ENCODE measurements at regions not wholly inside any gene's neighbourhood (a gene's known extent, or its start where the extent isn't known, plus 50 kb on each side); places are given as distances from the start of the nearest gene placed in this dataset.
A peak's percentile ranks its signal among the peaks of the same experiment; 100 is the strongest.

- WGBS, 2 donors, result 24 to 27% methylated on average over 4 of the region's 4 CpGs
- no peak overlapping the region for H3K4me3 ChIP-seq (ENCODE audit: low read depth in 1 of 2, low read length in 2 of 2)
- H3K36me3 ChIP-seq (ENCODE audit: control insufficient read depth in 2 of 2, insufficient read depth in 2 of 2, low read length in 1 of 2), result no peaks in the 10 kb centered on the region
- no peaks in the 10 kb centered on the region for H3K4me1 ChIP-seq (ENCODE audit: control insufficient read depth in 2 of 2, insufficient read depth in 2 of 2, low read length in 1 of 2)
- no peaks in the 10 kb centered on the region for H3K27me3 ChIP-seq (ENCODE audit: control insufficient read depth in 1 of 2, insufficient read depth in 2 of 2, low read length in 2 of 2)
- H3K9me3 ChIP-seq (ENCODE audit: control insufficient read depth in 2 of 2, insufficient read depth in 1 of 2, low read depth in 1 of 2, low read length in 1 of 2), result no peaks in the 10 kb centered on the region
- no peak overlapping the region for H3K27ac ChIP-seq (ENCODE audit: low read depth in 2 of 2, low read length in 1 of 2)
Observed at GRCh38 chr9:87137718-87138117, 190.4 kb upstream of the GAS1 start.

- Histone ChIP-seq H3K27ac (ENCODE audit: low read depth in 2 of 2, low read length in 1 of 2) (no peak overlapping the region), H3K36me3 (ENCODE audit: control insufficient read depth in 2 of 2, insufficient read depth in 2 of 2, low read length in 1 of 2) (no peaks in the 10 kb centered on the region), H3K9me3 (ENCODE audit: control insufficient read depth in 2 of 2, insufficient read depth in 1 of 2, low read depth in 1 of 2, low read length in 1 of 2) (no peaks in the 10 kb centered on the region), H3K4me1 (ENCODE audit: control insufficient read depth in 2 of 2, insufficient read depth in 2 of 2, low read length in 1 of 2) (no peaks in the 10 kb centered on the region), H3K4me3 (ENCODE audit: low read depth in 1 of 2, low read length in 2 of 2) (no peak overlapping the region), H3K27me3 (ENCODE audit: control insufficient read depth in 1 of 2, insufficient read depth in 2 of 2, low read length in 2 of 2) (no peaks in the 10 kb centered on the region)
- 53 to 84% methylated on average over 1 of the region's 1 CpG for WGBS, 2 donors
Observed at GRCh38 chr9:87138128-87139040, 191.1 kb upstream of the GAS1 start.

- H3K9me3 ChIP-seq (ENCODE audit: control insufficient read depth in 2 of 2, insufficient read depth in 1 of 2, low read depth in 1 of 2, low read length in 1 of 2), result no peaks in the 10 kb centered on the region
- no peak overlapping the region for H3K4me3 ChIP-seq (ENCODE audit: low read depth in 1 of 2, low read length in 2 of 2)
- WGBS, 2 donors, result 80 to 83% methylated on average over 4 of the region's 4 CpGs
- no peaks in the 10 kb centered on the region for H3K27me3 ChIP-seq (ENCODE audit: control insufficient read depth in 1 of 2, insufficient read depth in 2 of 2, low read length in 2 of 2)
- H3K4me1 ChIP-seq (ENCODE audit: control insufficient read depth in 2 of 2, insufficient read depth in 2 of 2, low read length in 1 of 2), result no peaks in the 10 kb centered on the region
- no peak overlapping the region for H3K27ac ChIP-seq (ENCODE audit: low read depth in 2 of 2, low read length in 1 of 2)
- no peaks in the 10 kb centered on the region for H3K36me3 ChIP-seq (ENCODE audit: control insufficient read depth in 2 of 2, insufficient read depth in 2 of 2, low read length in 1 of 2)
Observed at GRCh38 chr9:87139099-87139730, 191.9 kb upstream of the GAS1 start.

GRCh38 chr9:87140142-87140541, 192.8 kb upstream of the GAS1 start:
- no peaks in the 10 kb centered on the region for H3K36me3 ChIP-seq (ENCODE audit: control insufficient read depth in 2 of 2, insufficient read depth in 2 of 2, low read length in 1 of 2)
- H3K4me3 ChIP-seq (ENCODE audit: low read depth in 1 of 2, low read length in 2 of 2), result no peak overlapping the region
- no peak overlapping the region for H3K27ac ChIP-seq (ENCODE audit: low read depth in 2 of 2, low read length in 1 of 2)
- H3K9me3 ChIP-seq (ENCODE audit: control insufficient read depth in 2 of 2, insufficient read depth in 1 of 2, low read depth in 1 of 2, low read length in 1 of 2), result no peaks in the 10 kb centered on the region
- WGBS, 2 donors, result 85 to 88% methylated on average over 4 of the region's 4 CpGs
- H3K27me3 ChIP-seq (ENCODE audit: control insufficient read depth in 1 of 2, insufficient read depth in 2 of 2, low read length in 2 of 2), result no peaks in the 10 kb centered on the region
- no peaks in the 10 kb centered on the region for H3K4me1 ChIP-seq (ENCODE audit: control insufficient read depth in 2 of 2, insufficient read depth in 2 of 2, low read length in 1 of 2)

GRCh38 chr9:87140605-87141109, 193.4 kb upstream of the GAS1 start:
- Histone ChIP-seq H3K27me3 (ENCODE audit: control insufficient read depth in 1 of 2, insufficient read depth in 2 of 2, low read length in 2 of 2) (no peaks in the 10 kb centered on the region), H3K4me3 (ENCODE audit: low read depth in 1 of 2, low read length in 2 of 2) (no peak overlapping the region), H3K9me3 (ENCODE audit: control insufficient read depth in 2 of 2, insufficient read depth in 1 of 2, low read depth in 1 of 2, low read length in 1 of 2) (no peaks in the 10 kb centered on the region), H3K27ac (ENCODE audit: low read depth in 2 of 2, low read length in 1 of 2) (no peak overlapping the region), H3K4me1 (ENCODE audit: control insufficient read depth in 2 of 2, insufficient read depth in 2 of 2, low read length in 1 of 2) (no peaks in the 10 kb centered on the region), H3K36me3 (ENCODE audit: control insufficient read depth in 2 of 2, insufficient read depth in 2 of 2, low read length in 1 of 2) (no peaks in the 10 kb centered on the region)
- WGBS, 2 donors, result 84 to 87% methylated on average over 6 of the region's 6 CpGs

GRCh38 chr9:87141124-87141523, 193.8 kb upstream of the GAS1 start:
- no peak overlapping the region for H3K27ac ChIP-seq (ENCODE audit: low read depth in 2 of 2, low read length in 1 of 2)
- H3K4me1 ChIP-seq (ENCODE audit: control insufficient read depth in 2 of 2, insufficient read depth in 2 of 2, low read length in 1 of 2), result no peaks in the 10 kb centered on the region
- no peaks in the 10 kb centered on the region for H3K9me3 ChIP-seq (ENCODE audit: control insufficient read depth in 2 of 2, insufficient read depth in 1 of 2, low read depth in 1 of 2, low read length in 1 of 2)
- H3K4me3 ChIP-seq (ENCODE audit: low read depth in 1 of 2, low read length in 2 of 2), result no peak overlapping the region
- no peaks in the 10 kb centered on the region for H3K27me3 ChIP-seq (ENCODE audit: control insufficient read depth in 1 of 2, insufficient read depth in 2 of 2, low read length in 2 of 2)
- no peaks in the 10 kb centered on the region for H3K36me3 ChIP-seq (ENCODE audit: control insufficient read depth in 2 of 2, insufficient read depth in 2 of 2, low read length in 1 of 2)
- 71 to 88% methylated on average over 8 of the region's 8 CpGs for WGBS, 2 donors

- no peaks in the 10 kb centered on the region for H3K36me3 ChIP-seq (ENCODE audit: control insufficient read depth in 2 of 2, insufficient read depth in 2 of 2, low read length in 1 of 2)
- H3K27ac ChIP-seq (ENCODE audit: low read depth in 2 of 2, low read length in 1 of 2), result no peak overlapping the region
- WGBS, 2 donors, result 77 to 88% methylated on average over 7 of the region's 7 CpGs
- H3K9me3 ChIP-seq (ENCODE audit: control insufficient read depth in 2 of 2, insufficient read depth in 1 of 2, low read depth in 1 of 2, low read length in 1 of 2), result no peaks in the 10 kb centered on the region
- no peaks in the 10 kb centered on the region for H3K27me3 ChIP-seq (ENCODE audit: control insufficient read depth in 1 of 2, insufficient read depth in 2 of 2, low read length in 2 of 2)
- no peak overlapping the region for H3K4me3 ChIP-seq (ENCODE audit: low read depth in 1 of 2, low read length in 2 of 2)
- H3K4me1 ChIP-seq (ENCODE audit: control insufficient read depth in 2 of 2, insufficient read depth in 2 of 2, low read length in 1 of 2), result peaks cover 2 to 5% of the 10 kb centered on the region in 2 donors
Observed at GRCh38 chr9:87146933-87147332, 199.6 kb upstream of the GAS1 start.

GRCh38 chr9:87147839-87148238, 200.5 kb upstream of the GAS1 start:
- H3K4me3 ChIP-seq (ENCODE audit: low read depth in 1 of 2, low read length in 2 of 2), result no peak overlapping the region
- no peaks in the 10 kb centered on the region for H3K9me3 ChIP-seq (ENCODE audit: control insufficient read depth in 2 of 2, insufficient read depth in 1 of 2, low read depth in 1 of 2, low read length in 1 of 2)
- WGBS, 2 donors, result 89 to 92% methylated on average over 8 of the region's 8 CpGs
- peak overlapping the region; percentile 66 to 70 for H3K27ac ChIP-seq (ENCODE audit: low read depth in 2 of 2, low read length in 1 of 2)
- peaks cover 2 to 5% of the 10 kb centered on the region in 2 donors for H3K4me1 ChIP-seq (ENCODE audit: control insufficient read depth in 2 of 2, insufficient read depth in 2 of 2, low read length in 1 of 2)
- H3K36me3 ChIP-seq (ENCODE audit: control insufficient read depth in 2 of 2, insufficient read depth in 2 of 2, low read length in 1 of 2), result no peaks in the 10 kb centered on the region
- no peaks in the 10 kb centered on the region for H3K27me3 ChIP-seq (ENCODE audit: control insufficient read depth in 1 of 2, insufficient read depth in 2 of 2, low read length in 2 of 2)

- no peaks in the 10 kb centered on the region for H3K27me3 ChIP-seq (ENCODE audit: control insufficient read depth in 1 of 2, insufficient read depth in 2 of 2, low read length in 2 of 2)
- no peaks in the 10 kb centered on the region for H3K9me3 ChIP-seq (ENCODE audit: control insufficient read depth in 2 of 2, insufficient read depth in 1 of 2, low read depth in 1 of 2, low read length in 1 of 2)
- 14% methylated on average over 47 to 49 of the region's 49 CpGs for WGBS, 2 donors
- H3K36me3 ChIP-seq (ENCODE audit: control insufficient read depth in 2 of 2, insufficient read depth in 2 of 2, low read length in 1 of 2), result no peaks in the 10 kb centered on the region
- peak overlapping the region; percentile 4 to 31 for H3K4me3 ChIP-seq (ENCODE audit: low read depth in 1 of 2, low read length in 2 of 2)
- H3K27ac ChIP-seq (ENCODE audit: low read depth in 2 of 2, low read length in 1 of 2), result peak overlapping the region; percentile 66 to 70
- H3K4me1 ChIP-seq (ENCODE audit: control insufficient read depth in 2 of 2, insufficient read depth in 2 of 2, low read length in 1 of 2), result peaks cover 2 to 5% of the 10 kb centered on the region in 2 donors
Observed at GRCh38 chr9:87148331-87149104, 201.2 kb upstream of the GAS1 start.
